Liver (tissue), 8 donors: ENCODE measurements at regions not wholly inside any gene's neighbourhood (a gene's known extent, or its start where the extent isn't known, plus 50 kb on each side); places are given as distances from the start of the nearest gene placed in this dataset.

Experiments used
- DNase-seq: peaks from one replicate; pipeline ENCODE4 v3.0.0-alpha.2; 2017; ENCODE audit warnings: low spot score
- H3K27ac ChIP-seq, 2 donors: one replicate each; pipeline ENCODE4 v1.7.0; 2013; ENCODE audit warnings: inconsistent platforms in 2 of 2, low read length in 2 of 2, control low read depth in 1 of 2, low read depth in 1 of 2, mild to moderate bottlenecking in 1 of 2
- H3K27me3 ChIP-seq, 4 donors: one replicate each; pipeline versions ENCODE4 v1.6.1 to v1.7.0; 2013; ENCODE audit warnings: low read length in 3 of 4, inconsistent platforms in 1 of 4, mild to moderate bottlenecking in 1 of 4, moderate library complexity in 1 of 4; ENCODE audit not compliant: control insufficient read depth in 4 of 4, insufficient read depth in 4 of 4
- H3K36me3 ChIP-seq, 4 donors: one replicate each; pipeline versions ENCODE4 v1.6.1 to v1.7.0; 2013; ENCODE audit warnings: low read length in 3 of 4, mild to moderate bottlenecking in 3 of 4, low read depth in 1 of 4, moderate library complexity in 1 of 4; ENCODE audit not compliant: control insufficient read depth in 4 of 4, insufficient read depth in 3 of 4
- H3K4me1 ChIP-seq, 4 donors: one replicate each; pipeline versions ENCODE4 v1.6.1 to v1.7.0; 2013; ENCODE audit warnings: low read length in 3 of 4, mild to moderate bottlenecking in 3 of 4, moderate library complexity in 1 of 4; ENCODE audit not compliant: control insufficient read depth in 4 of 4, insufficient read depth in 4 of 4
- H3K4me3 ChIP-seq, 3 donors: one replicate each; pipeline versions ENCODE4 v1.6.1 to v1.7.0; 2013; ENCODE audit warnings: low read length in 3 of 3, control low read depth in 1 of 3, low read depth in 1 of 3, mild to moderate bottlenecking in 1 of 3
- H3K9ac ChIP-seq, 2 donors: one replicate each; pipeline ENCODE4 v1.7.0; 2013; ENCODE audit warnings: low read length in 2 of 2, mild to moderate bottlenecking in 2 of 2, moderate library complexity in 2 of 2, control low read depth in 1 of 2, low read depth in 1 of 2
- H3K9me3 ChIP-seq, 4 donors: one replicate each; pipeline versions ENCODE4 v1.6.1 to v1.7.0; 2013; ENCODE audit warnings: low read length in 3 of 4; ENCODE audit not compliant: control insufficient read depth in 4 of 4
- ATF3 ChIP-seq: IDR thresholded peaks from 2 replicates; pipeline ENCODE4 v1.6.1; 2016; ENCODE audit warnings: antibody characterized with exemption
- EGR1 ChIP-seq, 2 donors: IDR thresholded peaks; 2 replicates each; pipeline ENCODE4 v1.6.1; 2016 to 2018; ENCODE audit warnings: antibody characterized with exemption in 2 of 2, low read depth in 2 of 2
- FOXA1 ChIP-seq: IDR thresholded peaks from 2 replicates; pipeline ENCODE4 v1.6.1; 2016; ENCODE audit warnings: antibody characterized with exemption
- GABPA ChIP-seq, 2 donors: IDR thresholded peaks in 1 of 2; conservative IDR thresholded peaks in 1 of 2; 2 replicates each; pipeline ENCODE4 v1.6.1; 2016; ENCODE audit warnings: antibody characterized with exemption in 2 of 2, mild to moderate bottlenecking in 1 of 2, moderate library complexity in 1 of 2
- HNF4A ChIP-seq, 2 donors: conservative IDR thresholded peaks; 2 replicates each; pipeline ENCODE4 v1.6.1; 2016; ENCODE audit warnings: antibody characterized with exemption in 2 of 2, mild to moderate bottlenecking in 2 of 2
- HNF4G ChIP-seq: IDR thresholded peaks from 2 replicates; pipeline ENCODE4 v1.6.1; 2016; ENCODE audit warnings: antibody characterized with exemption
- JUND ChIP-seq, 2 donors: IDR thresholded peaks; 2 replicates each; pipeline ENCODE4 v1.6.1; 2016; ENCODE audit warnings: antibody characterized with exemption in 2 of 2
- NR2F2 ChIP-seq: IDR thresholded peaks from 2 replicates; pipeline ENCODE4 v1.6.1; 2016; ENCODE audit warnings: antibody characterized with exemption
- RAD21 ChIP-seq, 2 donors: IDR thresholded peaks; 2 replicates each; pipeline ENCODE4 v1.6.1; 2016; ENCODE audit warnings: antibody characterized with exemption in 2 of 2, mild to moderate bottlenecking in 2 of 2
- REST ChIP-seq: IDR thresholded peaks from 2 replicates; pipeline ENCODE4 v1.6.1; 2016; ENCODE audit warnings: antibody characterized with exemption, mild to moderate bottlenecking
- SP1 ChIP-seq: IDR thresholded peaks from 2 replicates; pipeline ENCODE4 v1.6.1; 2018; ENCODE audit warnings: antibody characterized with exemption, mild to moderate bottlenecking
- TAF1 ChIP-seq: conservative IDR thresholded peaks from 2 replicates; pipeline ENCODE4 v1.6.1; 2016; ENCODE audit warnings: antibody characterized with exemption, mild to moderate bottlenecking
- YY1 ChIP-seq: IDR thresholded peaks from 2 replicates; pipeline ENCODE4 v1.6.1; 2016; ENCODE audit warnings: antibody characterized with exemption, mild to moderate bottlenecking
- WGBS: extraction: QIAGEN DNeasy Blood & Tissue Kit; methylation state at CpG from one replicate; pipeline ENCODE4 v1.1.7; 2013; 5-methylcytosine and 5-hydroxymethylcytosine counted together
- TF ChIP-seq, protein P1 (sequence below): fragments of 150-350 bp; IDR thresholded peaks from 2 replicates; pipeline ENCODE4 v1.5.1; 2017; ENCODE audit warnings: improper control_type of control experiment, low read depth, low read length; ENCODE audit not compliant: missing input control
- TF ChIP-seq, protein P2 (sequence below): IDR thresholded peaks from 2 replicates; pipeline ENCODE4 v1.6.1; 2016; ENCODE audit warnings: antibody characterized with exemption
- TF ChIP-seq, protein P3 (sequence below): IDR thresholded peaks from 2 replicates; pipeline ENCODE4 v1.6.1; 2016; ENCODE audit warnings: antibody characterized with exemption
- donor health status: healthy.
- donor health status: healthy.
- donor health status: healthy.
- donor health status: healthy.
- donor health status: healthy.

DNA sequence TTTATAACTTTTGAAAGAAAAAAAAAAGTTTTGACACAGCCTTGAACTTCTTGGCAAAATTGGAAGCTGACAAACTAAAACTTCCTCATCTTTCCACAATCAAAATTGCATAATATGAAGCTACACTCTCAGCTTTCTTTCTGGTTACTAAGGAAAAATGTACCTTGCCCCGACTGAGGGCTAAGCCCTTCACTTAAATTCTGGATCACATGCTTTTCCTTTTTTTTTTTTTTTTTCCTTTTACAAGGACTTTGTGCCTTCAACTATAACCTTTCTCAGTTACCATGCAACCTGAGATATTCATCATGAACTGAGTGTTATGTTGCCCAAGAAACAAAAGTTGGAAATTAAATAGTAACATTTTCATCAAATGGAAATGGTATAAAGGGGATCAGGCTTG lies 188.5 kb upstream of the CARD18 start:
- peaks cover 0 to 2% (median under 1%) of the 10 kb centered on the region in 4 donors for H3K9me3 ChIP-seq
- H3K36me3 ChIP-seq, result no peaks in the 10 kb centered on the region
- no peak overlapping the region for H3K9ac ChIP-seq
- H3K27ac ChIP-seq, result no peak overlapping the region
- no peak for TF ChIP-seq GABPA (IDR thresholded peaks at IDR 0.05 in 1 of 2, conservative IDR thresholded peaks at IDR 0.05 in 1 of 2)
- no peak for TF ChIP-seq EGR1 (IDR thresholded peaks at IDR 0.05; ENCODE audit: low read depth in 2 of 2)
- TF ChIP-seq HNF4A (conservative IDR thresholded peaks at IDR 0.05), result no peak
- TF ChIP-seq JUND (IDR thresholded peaks at IDR 0.05), result no peak
- TF ChIP-seq HNF4G, result no peak
- TF ChIP-seq ATF3, result no peak
- TF ChIP-seq YY1, result no peak
- TF ChIP-seq, protein P1, sequence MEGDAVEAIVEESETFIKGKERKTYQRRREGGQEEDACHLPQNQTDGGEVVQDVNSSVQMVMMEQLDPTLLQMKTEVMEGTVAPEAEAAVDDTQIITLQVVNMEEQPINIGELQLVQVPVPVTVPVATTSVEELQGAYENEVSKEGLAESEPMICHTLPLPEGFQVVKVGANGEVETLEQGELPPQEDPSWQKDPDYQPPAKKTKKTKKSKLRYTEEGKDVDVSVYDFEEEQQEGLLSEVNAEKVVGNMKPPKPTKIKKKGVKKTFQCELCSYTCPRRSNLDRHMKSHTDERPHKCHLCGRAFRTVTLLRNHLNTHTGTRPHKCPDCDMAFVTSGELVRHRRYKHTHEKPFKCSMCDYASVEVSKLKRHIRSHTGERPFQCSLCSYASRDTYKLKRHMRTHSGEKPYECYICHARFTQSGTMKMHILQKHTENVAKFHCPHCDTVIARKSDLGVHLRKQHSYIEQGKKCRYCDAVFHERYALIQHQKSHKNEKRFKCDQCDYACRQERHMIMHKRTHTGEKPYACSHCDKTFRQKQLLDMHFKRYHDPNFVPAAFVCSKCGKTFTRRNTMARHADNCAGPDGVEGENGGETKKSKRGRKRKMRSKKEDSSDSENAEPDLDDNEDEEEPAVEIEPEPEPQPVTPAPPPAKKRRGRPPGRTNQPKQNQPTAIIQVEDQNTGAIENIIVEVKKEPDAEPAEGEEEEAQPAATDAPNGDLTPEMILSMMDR, result no peak
- TF ChIP-seq, protein P2, sequence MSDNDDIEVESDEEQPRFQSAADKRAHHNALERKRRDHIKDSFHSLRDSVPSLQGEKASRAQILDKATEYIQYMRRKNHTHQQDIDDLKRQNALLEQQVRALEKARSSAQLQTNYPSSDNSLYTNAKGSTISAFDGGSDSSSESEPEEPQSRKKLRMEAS, result no peak
- no peak for TF ChIP-seq SP1
- no peak for TF ChIP-seq FOXA1
- TF ChIP-seq TAF1, result no peak
- TF ChIP-seq, protein P3, sequence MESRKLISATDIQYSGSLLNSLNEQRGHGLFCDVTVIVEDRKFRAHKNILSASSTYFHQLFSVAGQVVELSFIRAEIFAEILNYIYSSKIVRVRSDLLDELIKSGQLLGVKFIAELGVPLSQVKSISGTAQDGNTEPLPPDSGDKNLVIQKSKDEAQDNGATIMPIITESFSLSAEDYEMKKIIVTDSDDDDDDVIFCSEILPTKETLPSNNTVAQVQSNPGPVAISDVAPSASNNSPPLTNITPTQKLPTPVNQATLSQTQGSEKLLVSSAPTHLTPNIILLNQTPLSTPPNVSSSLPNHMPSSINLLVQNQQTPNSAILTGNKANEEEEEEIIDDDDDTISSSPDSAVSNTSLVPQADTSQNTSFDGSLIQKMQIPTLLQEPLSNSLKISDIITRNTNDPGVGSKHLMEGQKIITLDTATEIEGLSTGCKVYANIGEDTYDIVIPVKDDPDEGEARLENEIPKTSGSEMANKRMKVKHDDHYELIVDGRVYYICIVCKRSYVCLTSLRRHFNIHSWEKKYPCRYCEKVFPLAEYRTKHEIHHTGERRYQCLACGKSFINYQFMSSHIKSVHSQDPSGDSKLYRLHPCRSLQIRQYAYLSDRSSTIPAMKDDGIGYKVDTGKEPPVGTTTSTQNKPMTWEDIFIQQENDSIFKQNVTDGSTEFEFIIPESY, result no peak
- TF ChIP-seq REST, result no peak
- TF ChIP-seq RAD21 (IDR thresholded peaks at IDR 0.05), result no peak
- no peak overlapping the region for H3K4me3 ChIP-seq
- no peaks in the 10 kb centered on the region for H3K4me1 ChIP-seq
- 42% methylated on average over 1 of the region's 1 CpG for WGBS
- peaks cover 0 to 2% (median 0%) of the 10 kb centered on the region in 4 donors for H3K27me3 ChIP-seq
- no peak for DNase-seq

- WGBS, result 81% methylated on average over 7 of the region's 7 CpGs
- DNase-seq, result no peak
- H3K27me3 ChIP-seq, result peaks cover 0 to 2% (median 0%) of the 10 kb centered on the region in 4 donors
- no peak overlapping the region for H3K4me3 ChIP-seq
- H3K27ac ChIP-seq, result no peak overlapping the region
- H3K36me3 ChIP-seq, result no peaks in the 10 kb centered on the region
- no peaks in the 10 kb centered on the region for H3K4me1 ChIP-seq
- H3K9ac ChIP-seq, result no peak overlapping the region
- peaks cover 0 to 2% (median 0%) of the 10 kb centered on the region in 4 donors for H3K9me3 ChIP-seq
- TF ChIP-seq FOXA1 (no peak), EGR1 (IDR thresholded peaks at IDR 0.05; ENCODE audit: low read depth in 2 of 2) (no peak), HNF4A (conservative IDR thresholded peaks at IDR 0.05) (no peak), HNF4G (no peak), RAD21 (IDR thresholded peaks at IDR 0.05) (no peak), TAF1 (no peak), NR2F2 (no peak), ATF3 (no peak), YY1 (no peak), GABPA (IDR thresholded peaks at IDR 0.05 in 1 of 2, conservative IDR thresholded peaks at IDR 0.05 in 1 of 2) (no peak), REST (no peak)
- TF ChIP-seq, protein P1, result no peak
- TF ChIP-seq, protein P2, result no peak
Observed at GRCh38 chr11:105324156-105324555, 184.6 kb upstream of the CARD18 start.
